GM18511 (cell line): ENCODE measurements at regions not wholly inside any gene's neighbourhood (a gene's known extent, or its start where the extent isn't known, plus 50 kb on each side); places are given as distances from the start of the nearest gene placed in this dataset.
"Not testable (repeated sequence)": the region's sequence is repeated elsewhere in the genome, so short reads cannot be mapped to it uniquely, and the experiment has no call there.

Experiments used
- ATAC-seq: cut with Tn5 transposase; IDR thresholded peaks from one replicate; pipeline ENCODE4 v1.9.1; 2021; ENCODE audit warnings: mild to moderate bottlenecking, moderate library complexity; ENCODE audit not compliant: unreplicated experiment

DNA sequence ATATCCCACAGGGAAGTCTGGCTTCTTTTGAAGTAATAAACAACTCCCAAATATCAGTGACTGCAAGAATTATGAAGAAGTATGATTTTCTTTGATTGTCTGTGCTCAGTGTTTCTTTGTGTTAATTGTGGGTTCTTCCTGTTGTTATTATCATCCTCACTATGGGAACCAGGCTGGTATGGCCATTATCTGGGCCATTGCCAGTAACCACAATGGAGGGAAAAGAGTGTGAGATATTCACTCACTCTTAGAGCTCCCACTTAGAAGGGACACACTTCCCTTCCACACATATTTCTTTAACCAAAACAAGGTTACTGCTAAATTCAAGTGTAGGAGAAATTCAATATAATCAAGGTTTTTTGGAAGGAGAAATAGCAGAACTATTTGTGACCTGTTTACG is 503.7 kb downstream of the SLC6A15 start:
- no peak for ATAC-seq

GRCh38 chr12:84406720-84407119 is 505.9 kb downstream of the SLC6A15 start:
- ATAC-seq, result not testable (repeated sequence)

- no peak for ATAC-seq
Observed at GRCh38 chr12:84397846-84398245, 514.8 kb downstream of the SLC6A15 start.

- no peak for ATAC-seq
Observed at GRCh38 chr12:84397263-84397662, 515.3 kb downstream of the SLC6A15 start.

GRCh38 chr12:84391176-84391575 is 521.4 kb downstream of the SLC6A15 start:
- ATAC-seq, result not testable (repeated sequence)

DNA sequence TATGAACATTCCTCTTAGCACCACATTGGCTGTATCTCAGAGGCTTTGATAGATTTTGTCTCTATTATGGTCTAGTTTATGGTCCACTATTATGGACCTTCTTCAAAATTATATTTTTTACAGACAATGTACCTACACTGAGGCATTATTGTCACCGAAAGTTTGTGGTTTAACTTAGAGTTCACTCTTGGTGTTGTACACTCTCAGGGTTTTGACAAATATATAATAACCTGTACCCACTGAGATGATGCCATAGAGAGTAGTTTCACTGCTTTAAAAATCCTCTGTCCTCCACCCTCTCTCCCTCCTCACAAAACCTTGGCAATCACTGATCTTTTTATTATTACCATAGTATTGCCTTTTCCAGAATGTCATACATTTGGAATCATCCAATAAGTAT is 528.2 kb downstream of the SLC6A15 start:
- ATAC-seq, result no peak

GRCh38 chr12:84382486-84382885 is 530.1 kb downstream of the SLC6A15 start:
- ATAC-seq, result not testable (repeated sequence)

GRCh38 chr12:84376320-84376719 is 536.3 kb downstream of the SLC6A15 start:
- ATAC-seq, result no peak

GRCh38 chr12:84375449-84376170 is 537.0 kb downstream of the SLC6A15 start:
- ATAC-seq, result no peak

DNA sequence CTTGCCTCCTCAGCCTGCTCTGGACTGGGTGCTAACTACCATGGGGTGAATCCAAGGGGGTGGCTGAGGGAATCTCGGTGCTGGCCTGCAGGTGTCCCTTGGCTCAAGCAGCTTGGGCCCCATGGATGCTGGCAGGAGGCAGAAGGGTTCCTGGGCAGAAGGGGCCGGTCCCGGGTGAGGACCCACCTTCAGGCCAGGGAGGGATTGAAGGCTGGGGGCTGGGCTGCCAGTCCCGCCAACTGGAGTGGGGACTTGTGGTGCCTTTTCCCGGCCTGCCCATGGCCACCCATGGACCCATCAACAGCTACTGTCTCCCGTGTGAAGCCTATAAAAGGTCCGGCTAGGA is 550.1 kb downstream of the SLC6A15 start:
- no peak for ATAC-seq

DNA sequence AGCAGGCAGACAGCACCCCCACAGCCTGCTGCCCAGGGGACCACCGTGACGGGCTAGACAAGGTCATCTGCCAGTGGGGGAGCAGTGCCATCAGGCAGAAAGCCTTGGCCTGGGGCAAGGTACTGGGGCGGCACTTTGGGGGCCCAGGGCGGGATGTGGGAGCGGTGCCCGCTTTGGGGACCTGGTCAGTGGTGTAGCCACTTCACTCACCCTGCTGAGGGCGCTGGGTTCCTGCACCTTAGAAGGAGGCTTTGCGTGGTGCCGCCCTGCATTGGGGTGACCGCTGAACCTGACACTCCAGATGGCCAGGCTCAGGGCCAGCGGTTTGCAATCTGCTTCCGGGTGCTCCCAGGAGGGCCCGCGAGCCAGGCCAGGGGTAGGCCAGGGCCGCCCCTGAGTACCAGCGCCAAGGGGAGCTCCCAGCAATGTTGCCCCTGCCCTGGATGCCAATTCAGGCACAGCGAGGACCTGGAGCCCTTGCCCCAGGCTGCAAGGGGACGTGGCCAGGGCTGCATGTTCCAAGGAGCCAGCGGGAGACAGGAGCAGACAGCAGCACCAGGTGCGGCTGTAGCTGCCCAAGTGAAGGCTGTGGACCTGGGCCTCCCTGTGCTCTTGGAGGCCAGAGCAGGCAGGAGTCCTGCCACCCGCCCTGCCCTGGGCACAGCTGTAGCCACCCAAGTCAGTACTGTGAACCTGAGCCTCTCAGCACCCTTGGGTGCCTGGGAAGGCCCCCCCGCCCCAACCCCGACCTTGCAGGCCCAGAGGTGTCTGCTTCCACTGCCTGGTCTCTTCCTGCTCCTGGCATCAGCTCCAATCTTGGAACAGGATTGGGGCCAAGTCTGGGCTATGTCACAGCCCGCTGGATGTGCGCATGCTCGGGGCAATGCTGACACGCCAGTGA is 550.7 kb downstream of the SLC6A15 start:
- ATAC-seq, result no peak

DNA sequence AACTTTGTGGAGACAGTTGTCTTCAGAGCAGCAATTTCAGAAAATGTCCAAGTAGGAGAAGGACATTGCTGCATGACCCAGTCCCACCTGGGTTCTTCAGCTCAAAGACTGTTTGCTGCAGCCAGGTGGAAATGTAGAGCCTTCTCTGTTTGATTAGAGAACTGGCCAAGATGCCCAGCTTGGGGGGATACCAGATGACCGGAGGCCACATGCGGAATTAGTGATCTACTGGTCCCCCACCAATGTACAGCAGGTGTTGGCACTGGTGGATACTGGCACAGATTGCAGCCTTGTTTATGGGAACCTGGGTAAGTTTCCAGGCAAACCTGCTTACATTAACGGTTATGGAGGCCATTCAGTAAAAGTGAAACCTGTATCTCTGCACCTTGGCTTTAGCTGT is 555.3 kb downstream of the SLC6A15 start:
- no peak for ATAC-seq

DNA sequence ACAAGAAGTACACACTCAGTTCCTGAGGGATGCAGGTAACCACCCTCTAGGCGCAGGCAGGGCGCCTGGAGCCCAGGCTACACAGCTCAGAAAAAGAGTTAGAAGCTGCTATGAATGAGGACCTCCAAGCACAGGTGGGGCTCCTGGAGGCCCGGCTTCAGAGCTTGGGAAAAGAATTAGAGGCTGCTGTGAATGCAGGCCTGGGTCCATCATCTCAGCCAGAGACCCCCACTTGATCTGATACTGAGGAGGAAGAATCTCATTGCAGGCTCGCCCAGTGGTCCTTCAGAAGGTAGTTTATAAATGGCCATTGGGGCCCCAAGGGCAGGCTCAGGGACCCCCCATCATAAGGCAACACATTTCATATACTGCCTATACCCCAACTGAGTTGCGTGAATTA is 556.4 kb downstream of the SLC6A15 start:
- ATAC-seq, result no peak

DNA sequence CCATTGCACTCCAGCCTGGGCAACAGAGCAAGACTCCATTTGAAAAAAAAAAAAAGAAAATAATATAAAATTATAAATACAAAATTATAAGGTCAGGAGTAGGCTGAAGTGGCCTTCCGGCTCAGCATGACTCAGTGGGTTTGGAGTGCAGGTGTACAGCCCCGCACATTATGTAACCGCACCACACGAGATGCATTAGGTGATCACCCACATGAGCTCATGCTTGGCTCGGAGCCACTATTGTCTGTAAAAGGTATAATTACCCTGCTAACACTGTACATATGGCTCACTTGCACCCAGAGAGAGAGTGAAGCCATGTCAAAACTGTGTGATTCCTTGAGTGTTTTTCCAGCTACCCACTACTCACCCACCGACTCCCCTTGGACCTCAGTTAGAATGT is 557.0 kb downstream of the SLC6A15 start:
- no peak for ATAC-seq

DNA sequence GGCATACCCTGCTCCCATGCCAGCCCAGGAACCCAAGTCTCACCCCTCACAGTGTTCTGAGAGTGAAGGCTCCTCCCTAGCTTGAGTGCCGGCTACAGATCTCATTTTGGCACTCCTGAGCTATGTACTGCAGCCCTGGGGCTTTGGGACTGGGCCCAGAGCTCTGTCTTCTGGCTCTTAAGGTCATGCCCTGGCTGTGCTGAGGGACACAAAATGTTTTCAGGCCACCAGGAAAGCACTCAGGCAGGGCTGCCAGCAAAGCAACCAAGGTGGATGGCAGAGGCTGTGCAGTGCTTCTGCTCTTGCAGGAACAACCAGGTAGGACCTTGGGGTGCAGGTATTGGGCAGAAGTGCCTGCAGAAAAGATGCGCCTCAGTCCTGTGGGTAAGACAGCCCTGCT is 564.0 kb downstream of the SLC6A15 start:
- no peak for ATAC-seq

GRCh38 chr12:84341467-84342193 is 571.0 kb downstream of the SLC6A15 start:
- no peak for ATAC-seq

DNA sequence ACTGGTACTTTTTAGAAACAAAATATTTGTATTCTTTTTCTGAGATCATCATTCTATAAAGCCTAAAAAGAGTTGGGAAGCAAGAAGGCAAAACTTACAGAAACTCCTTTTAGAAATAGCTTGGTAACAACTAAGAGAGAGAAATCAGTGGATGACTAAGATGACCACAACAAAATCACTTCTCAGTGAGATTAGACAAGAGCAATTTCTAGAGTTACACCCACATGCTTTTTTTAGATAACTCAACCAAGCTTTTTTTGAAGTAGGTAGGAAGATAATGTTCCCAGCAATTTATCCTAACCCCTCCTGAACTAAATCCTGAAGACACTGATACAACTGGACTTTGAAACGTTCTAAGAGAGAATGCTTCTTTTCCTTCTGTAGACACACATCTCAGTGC is 576.4 kb downstream of the SLC6A15 start:
- ATAC-seq, result no peak

DNA sequence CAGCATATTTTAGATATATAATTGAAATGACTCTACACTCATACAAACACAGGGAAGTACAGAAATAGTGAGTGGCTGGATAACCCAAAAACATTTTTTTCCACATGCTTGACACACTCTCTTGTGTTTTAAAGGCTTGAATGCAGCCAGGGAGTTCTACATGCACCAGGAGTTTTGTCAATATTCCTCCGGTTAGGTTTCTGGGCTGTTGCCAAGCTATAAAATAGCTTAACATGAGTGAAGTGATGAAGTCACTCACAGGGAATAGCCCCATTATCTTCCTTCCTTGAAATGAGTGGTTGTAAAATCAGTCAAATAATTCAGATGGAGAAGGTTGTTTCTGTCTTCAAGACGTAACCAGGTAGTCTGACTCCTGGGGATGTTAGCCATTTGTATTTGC is 582.7 kb downstream of the SLC6A15 start:
- no peak for ATAC-seq

GRCh38 chr12:84315926-84316325 is 596.7 kb downstream of the SLC6A15 start:
- ATAC-seq, result no peak

- no peak for ATAC-seq
Observed at GRCh38 chr12:84313323-84313675, 599.3 kb downstream of the SLC6A15 start.

GRCh38 chr12:84308211-84308610 is 604.4 kb downstream of the SLC6A15 start:
- ATAC-seq, result no peak

DNA sequence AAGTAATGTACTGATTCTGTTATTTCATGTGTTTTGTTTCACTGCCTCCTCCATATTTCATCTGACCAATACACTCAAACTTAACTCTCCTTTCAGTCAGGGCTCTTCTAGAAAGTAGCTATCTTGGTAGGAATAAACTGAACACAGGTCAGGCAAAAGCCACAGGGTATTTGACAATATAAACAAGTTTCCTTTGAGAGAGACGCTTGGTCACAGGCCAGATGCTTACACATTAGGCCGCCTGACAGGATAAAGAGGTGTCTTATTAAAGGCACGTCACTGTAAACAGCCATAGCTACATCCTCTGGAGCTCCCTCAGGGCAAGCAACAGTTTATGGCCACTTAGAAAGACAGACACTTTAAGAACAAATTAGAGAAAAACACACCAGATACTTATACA is 607.5 kb downstream of the SLC6A15 start:
- no peak for ATAC-seq
